Adrenal gland (tissue), 9 donors: ENCODE measurements at regions not wholly inside any gene's neighbourhood (a gene's known extent, or its start where the extent isn't known, plus 50 kb on each side); places are given as distances from the start of the nearest gene placed in this dataset.

Experiments
- DNase-seq, 7 donors: peaks; one replicate each; pipeline ENCODE4 v3.0.0-alpha.2; 2019 to 2020
- H3K27ac ChIP-seq, 5 donors: fragments of 200-600 bp; sonication (generic) in 4 of 5; 1 replicate in 3 of 5; 2 replicates in 2 of 5; pipeline versions ENCODE4 v1.5.1 to v1.8.0; 2016 to 2020; ENCODE audit warnings: mild to moderate bottlenecking in 1 of 5
- H3K27me3 ChIP-seq: fragments of 200-600 bp; 2 replicates; pipeline ENCODE4 v1.8.0; 2021
- H3K36me3 ChIP-seq, 2 donors: fragments of 200-600 bp; replicated peaks in 1 of 2; 1 replicate in 1 of 2; 2 replicates in 1 of 2; pipeline versions ENCODE4 v1.5.1 to v1.8.0; 2018 to 2022
- H3K4me1 ChIP-seq, 2 donors: fragments of 200-600 bp; replicated peaks in 1 of 2; 1 replicate in 1 of 2; 2 replicates in 1 of 2; pipeline versions ENCODE4 v1.5.1 to v1.8.0; 2018 to 2021
- H3K4me3 ChIP-seq, 4 donors: fragments of 200-600 bp; sonication (generic) in 3 of 4; one replicate each; pipeline ENCODE4 v1.5.1; 2016 to 2018
- H3K9me3 ChIP-seq, 3 donors: fragments of 200-600 bp; sonication (generic) in 1 of 3; replicated peaks in 1 of 3; 1 replicate in 2 of 3; 2 replicates in 1 of 3; pipeline versions ENCODE4 v1.5.1 to v1.8.0; 2016 to 2021
- CTCF ChIP-seq, 6 experiments: fragments of 450-650 bp in 4 of 6; fragments of 200-600 bp in 2 of 6; sonication (generic) in 1 of 6; IDR thresholded peaks; 1 replicate in 5 of 6; 2 replicates in 1 of 6; pipeline versions ENCODE4 v1.5.1 to v1.8.0; 2016 to 2021; ENCODE audit warnings: antibody characterized with exemption in 6 of 6, mild to moderate bottlenecking in 2 of 6, moderate library complexity in 1 of 6
- POLR2A ChIP-seq, 2 donors: fragments of 450-650 bp; IDR thresholded peaks; one replicate each; pipeline ENCODE4 v1.6.1; 2017; ENCODE audit warnings: antibody characterized with exemption in 2 of 2, mild to moderate bottlenecking in 2 of 2, moderate library complexity in 1 of 2
- WGBS, 4 donors: extraction: QIAGEN DNeasy Blood & Tissue Kit in 2 of 4; methylation state at CpG; one replicate each; pipeline versions ENCODE4 v1.1.5 to v1.1.7; 2013 to 2017; 5-methylcytosine and 5-hydroxymethylcytosine counted together
- intact Hi-C, 2 donors: fragments of 100-400 bp; cut with DNase I; formaldehyde crosslinking; loops; one replicate each; pipeline versions ENCODE4 v1.14.1 to v1.15.0; 2022 to 2023
- donor health status: healthy with polysubstance abuse.
- donor health status: Bipolar disorder and iron deficiency.
- donor health status: DM: yes; HTN: yes; CAD: no.
- donor health status: DM: no; HTN: no; CAD: no.
- donor health status: DM: no; HTN: no; CAD: no.

GRCh38 chr1:25048728-25049127 is 118.7 kb upstream of the RUNX3 start:
- intact Hi-C loops = no loop called here

GRCh38 chr1:25047506-25048240 is 117.6 kb upstream of the RUNX3 start:
- no peaks in the 10 kb centered on the region for H3K9me3 ChIP-seq
- no peak overlapping the region for H3K27ac ChIP-seq
- no peaks in the 10 kb centered on the region for H3K36me3 ChIP-seq
- H3K27me3 ChIP-seq = no peaks in the 10 kb centered on the region
- no peaks in the 10 kb centered on the region for H3K4me1 ChIP-seq
- DNase-seq = no peak
- no peak overlapping the region for H3K4me3 ChIP-seq
- intact Hi-C loops = no loop called here
- no peak for TF ChIP-seq CTCF (IDR thresholded peaks at IDR 0.05)
- no peak for TF ChIP-seq POLR2A (IDR thresholded peaks at IDR 0.05)
- 77 to 90% (median 80%) methylated on average over 10 to 11 of the region's 11 CpGs for WGBS, 4 donors

More at GRCh38 chr1:25048728-25049127, 118.7 kb upstream of the RUNX3 start:
- Histone ChIP-seq H3K27ac (no peak overlapping the region), H3K4me1 (no peaks in the 10 kb centered on the region), H3K36me3 (no peaks in the 10 kb centered on the region), H3K4me3 (no peak overlapping the region), H3K9me3 (no peaks in the 10 kb centered on the region), H3K27me3 (no peaks in the 10 kb centered on the region)
- DNase-seq = no peak
- WGBS, 4 donors = 65 to 73% (median 69%) methylated on average over 6 of the region's 6 CpGs
- TF ChIP-seq POLR2A (IDR thresholded peaks at IDR 0.05) (no peak), CTCF (IDR thresholded peaks at IDR 0.05) (no peak)

- H3K4me3 ChIP-seq = no peak overlapping the region
- H3K36me3 ChIP-seq = no peaks in the 10 kb centered on the region
- no peak overlapping the region for H3K27ac ChIP-seq
- no peaks in the 10 kb centered on the region for H3K4me1 ChIP-seq
- TF ChIP-seq CTCF (IDR thresholded peaks at IDR 0.05) = no peak
- 66 to 78% (median 72%) methylated on average over 7 to 8 of the region's 8 CpGs for WGBS, 4 donors
- DNase-seq = no peak
- H3K27me3 ChIP-seq = no peaks in the 10 kb centered on the region
- intact Hi-C loops = no loop called here
- H3K9me3 ChIP-seq = no peaks in the 10 kb centered on the region
These were observed 116.1 kb upstream of the RUNX3 start for GRCh38 chr1:25046194-25046532.

GRCh38 chr1:25045480-25046193 is 115.6 kb upstream of the RUNX3 start:
- Histone ChIP-seq H3K4me1 (no peaks in the 10 kb centered on the region), H3K27ac (no peak overlapping the region), H3K4me3 (no peak overlapping the region), H3K9me3 (no peaks in the 10 kb centered on the region), H3K27me3 (no peaks in the 10 kb centered on the region), H3K36me3 (no peaks in the 10 kb centered on the region)
- WGBS, 4 donors = 65 to 88% (median 78%) methylated on average over 6 to 10 of the region's 10 CpGs
- DNase-seq = no peak
- no peak for TF ChIP-seq POLR2A (IDR thresholded peaks at IDR 0.05)
- TF ChIP-seq CTCF (IDR thresholded peaks at IDR 0.05) = no peak
- intact Hi-C loops = no loop called here
